Breast epithelium (tissue), 4 donors: ENCODE measurements at regions not wholly inside any gene's neighbourhood (a gene's known extent, or its start where the extent isn't known, plus 50 kb on each side); places are given as distances from the start of the nearest gene placed in this dataset.

Experiments
- DNase-seq, 2 donors: peaks; one replicate each; pipeline ENCODE4 v3.0.0-alpha.2; 2019; ENCODE audit warnings: low spot score in 2 of 2
- H3K27ac ChIP-seq, 2 donors: fragments of 200-600 bp; sonication (generic) in 1 of 2; one replicate each; pipeline ENCODE4 v1.5.1; 2016 to 2019; ENCODE audit warnings: mild to moderate bottlenecking in 1 of 2
- H3K27me3 ChIP-seq, 2 donors: fragments of 200-600 bp; sonication (generic) in 1 of 2; one replicate each; pipeline versions ENCODE4 v1.5.1 to v1.6.0; 2017 to 2019; ENCODE audit warnings: control low read depth in 1 of 2, mild to moderate bottlenecking in 1 of 2
- H3K36me3 ChIP-seq: fragments of 200-600 bp; one replicate; pipeline ENCODE4 v1.5.1; 2019
- H3K4me1 ChIP-seq, 2 donors: fragments of 200-600 bp; sonication (generic); one replicate each; pipeline ENCODE4 v1.5.1; 2016 to 2019; ENCODE audit warnings: control low read depth in 1 of 2
- H3K4me3 ChIP-seq, 3 donors: fragments of 200-600 bp; sonication (generic); 1 replicate in 2 of 3; 2 replicates in 1 of 3; pipeline ENCODE4 v1.5.1; 2016 to 2019; ENCODE audit warnings: mild to moderate bottlenecking in 3 of 3, moderate library complexity in 2 of 3
- H3K9me3 ChIP-seq, 2 donors: fragments of 200-600 bp; sonication (generic) in 1 of 2; one replicate each; pipeline ENCODE4 v1.5.1; 2016 to 2019; ENCODE audit warnings: control low read depth in 1 of 2
- CTCF ChIP-seq, 3 donors: fragments of 450-650 bp; IDR thresholded peaks; one replicate each; pipeline ENCODE4 v1.5.1; 2016 to 2017; ENCODE audit warnings: antibody characterized with exemption in 3 of 3, mild to moderate bottlenecking in 3 of 3, moderate library complexity in 3 of 3
- POLR2A ChIP-seq: fragments of 450-650 bp; IDR thresholded peaks from one replicate; pipeline ENCODE4 v1.6.1; 2016; ENCODE audit warnings: antibody characterized with exemption, mild to moderate bottlenecking, moderate library complexity
- POLR2AphosphoS5 ChIP-seq, 3 donors: sonication (generic); formaldehyde crosslinking; IDR thresholded peaks; one replicate each; pipeline ENCODE4 v1.6.1; 2017; ENCODE audit warnings: antibody characterized with exemption in 3 of 3
- intact Hi-C: fragments of 100-400 bp; cut with DNase I; formaldehyde crosslinking; loops from one replicate; pipeline ENCODE4 v1.15.1; 2023; ENCODE audit warnings: low total_unique reads

GRCh38 chr1:8165595-8166360, 139.7 kb upstream of the ERRFI1 start:
- no peaks in the 10 kb centered on the region for H3K27me3 ChIP-seq
- intact Hi-C loops = no loop called here
- no peaks in the 10 kb centered on the region for H3K9me3 ChIP-seq
- H3K27ac ChIP-seq = no peak overlapping the region
- DNase-seq = no peak
- TF ChIP-seq POLR2AphosphoS5 (IDR thresholded peaks at IDR 0.05) (no peak), POLR2A (no peak), CTCF (IDR thresholded peaks at IDR 0.05) (no peak)
- no peak overlapping the region for H3K4me3 ChIP-seq
- peaks cover 9 to 15% of the 10 kb centered on the region in 2 donors for H3K4me1 ChIP-seq
- H3K36me3 ChIP-seq = no peaks in the 10 kb centered on the region

GRCh38 chr1:8164670-8165069, 138.6 kb upstream of the ERRFI1 start:
- TF ChIP-seq CTCF (IDR thresholded peaks at IDR 0.05) (no peak), POLR2A (no peak), POLR2AphosphoS5 (IDR thresholded peaks at IDR 0.05) (no peak)
- Histone ChIP-seq H3K4me1 (peaks cover 6 to 8% of the 10 kb centered on the region in 2 donors), H3K36me3 (no peaks in the 10 kb centered on the region), H3K27ac (no peak overlapping the region), H3K9me3 (no peaks in the 10 kb centered on the region), H3K4me3 (no peak overlapping the region), H3K27me3 (no peaks in the 10 kb centered on the region)
- intact Hi-C loops = no loop called here
- DNase-seq = no peak

GRCh38 chr1:8163039-8163438, 136.9 kb upstream of the ERRFI1 start:
- Histone ChIP-seq H3K36me3 (no peaks in the 10 kb centered on the region), H3K9me3 (no peaks in the 10 kb centered on the region), H3K27ac (no peak overlapping the region), H3K4me1 (no peaks in the 10 kb centered on the region), H3K27me3 (no peaks in the 10 kb centered on the region), H3K4me3 (no peak overlapping the region)
- intact Hi-C loops = no loop called here
- no peak for TF ChIP-seq CTCF (IDR thresholded peaks at IDR 0.05)
- TF ChIP-seq POLR2A = no peak
- no peak for TF ChIP-seq POLR2AphosphoS5 (IDR thresholded peaks at IDR 0.05)
- no peak for DNase-seq

GRCh38 chr1:8162168-8162567, 136.1 kb upstream of the ERRFI1 start:
- H3K4me3 ChIP-seq = no peak overlapping the region

More at GRCh38 chr1:8162168-8162567, 136.1 kb upstream of the ERRFI1 start:
- no peak for DNase-seq
- Histone ChIP-seq H3K36me3 (no peaks in the 10 kb centered on the region), H3K27me3 (no peaks in the 10 kb centered on the region), H3K4me1 (no peaks in the 10 kb centered on the region), H3K9me3 (no peaks in the 10 kb centered on the region), H3K27ac (no peak overlapping the region)
- intact Hi-C loops = no loop called here
- TF ChIP-seq CTCF (IDR thresholded peaks at IDR 0.05) (no peak), POLR2A (no peak)
